Esophagus muscularis mucosa (tissue), 4 donors: ENCODE measurements at regions not wholly inside any gene's neighbourhood (a gene's known extent, or its start where the extent isn't known, plus 50 kb on each side); places are given as distances from the start of the nearest gene placed in this dataset.

ENCODE experiments used
- CTCF ChIP-seq, 3 experiments: fragments of 200-600 bp in 2 of 3; fragments of 450-650 bp in 1 of 3; sonication (generic) in 2 of 3; IDR thresholded peaks; one replicate each; pipeline ENCODE4 v1.5.1; 2017 to 2019; ENCODE audit warnings: antibody characterized with exemption in 3 of 3, mild to moderate bottlenecking in 2 of 3, moderate library complexity in 1 of 3
- EP300 ChIP-seq: sonication (generic); formaldehyde crosslinking; IDR thresholded peaks from one replicate; pipeline ENCODE4 v1.6.1; 2017; ENCODE audit warnings: antibody characterized with exemption
- POLR2A ChIP-seq: fragments of 450-650 bp; IDR thresholded peaks from one replicate; pipeline ENCODE4 v1.6.1; 2017; ENCODE audit warnings: antibody characterized with exemption, moderate library complexity, mild to moderate bottlenecking, low read depth

GRCh38 chr1:238099871-238100270, 209.1 kb upstream of the ZP4 start:
- TF ChIP-seq POLR2A = no peak
- no peak for TF ChIP-seq CTCF (IDR thresholded peaks at IDR 0.05)
- TF ChIP-seq EP300 = no peak
